Colonic mucosa (tissue), 4 donors: ENCODE measurements at regions not wholly inside any gene's neighbourhood (a gene's known extent, or its start where the extent isn't known, plus 50 kb on each side); places are given as distances from the start of the nearest gene placed in this dataset.

Experiments used
- DNase-seq: peaks from one replicate; pipeline ENCODE4 v3.0.0-alpha.2; 2020
- H3K27ac ChIP-seq: fragments of 200-600 bp; one replicate; pipeline ENCODE4 v1.8.0; 2021
- H3K27me3 ChIP-seq: fragments of 200-600 bp; one replicate; pipeline ENCODE4 v1.8.0; 2021
- H3K36me3 ChIP-seq: fragments of 200-600 bp; one replicate; pipeline ENCODE4 v1.8.0; 2021
- H3K4me1 ChIP-seq: fragments of 200-600 bp; one replicate; pipeline ENCODE4 v1.8.0; 2021; ENCODE audit warnings: mild to moderate bottlenecking
- H3K4me3 ChIP-seq: fragments of 200-600 bp; one replicate; pipeline ENCODE4 v1.8.0; 2021
- H3K9ac ChIP-seq, 2 donors: one replicate each; pipeline ENCODE4 v1.7.0; 2013; ENCODE audit warnings: control low read depth in 2 of 2, low read depth in 2 of 2, low read length in 2 of 2
- H3K9me3 ChIP-seq: fragments of 200-600 bp; one replicate; pipeline ENCODE4 v1.8.0; 2021
- intact Hi-C: fragments of 100-400 bp; cut with DNase I; formaldehyde crosslinking; loops from one replicate; pipeline ENCODE4 v1.14.1; 2022
- TF ChIP-seq, protein P1 (sequence below): fragments of 200-600 bp; IDR thresholded peaks from one replicate; pipeline ENCODE4 v1.8.0; 2022; ENCODE audit warnings: antibody characterized with exemption, mild to moderate bottlenecking
- donor health status: healthy.
- donor health status: DM: no; HTN: no; CAD: no.
- donor health status: DM: no; HTN: no; CAD: no.

DNA sequence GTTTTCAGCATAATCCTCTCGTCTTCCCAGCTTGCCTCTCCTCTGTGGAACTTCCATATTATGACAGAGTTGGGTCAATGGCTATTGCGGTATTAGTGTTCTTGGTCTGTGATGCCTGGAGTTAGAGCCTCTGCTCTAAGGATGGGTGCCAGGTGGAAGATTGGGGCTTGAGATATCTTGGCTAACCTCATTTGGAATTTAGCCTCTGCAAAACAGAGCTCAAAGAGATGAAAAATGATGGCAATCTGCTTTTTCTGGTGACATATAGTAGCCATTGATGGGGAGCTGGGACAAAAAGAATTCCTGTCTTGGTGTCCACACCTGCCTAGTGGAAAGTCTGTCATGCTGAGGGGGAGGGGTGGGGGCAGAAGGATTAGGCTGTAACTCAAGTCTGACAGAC is 152.1 kb downstream of the RPL10L start:
- TF ChIP-seq, protein P1, sequence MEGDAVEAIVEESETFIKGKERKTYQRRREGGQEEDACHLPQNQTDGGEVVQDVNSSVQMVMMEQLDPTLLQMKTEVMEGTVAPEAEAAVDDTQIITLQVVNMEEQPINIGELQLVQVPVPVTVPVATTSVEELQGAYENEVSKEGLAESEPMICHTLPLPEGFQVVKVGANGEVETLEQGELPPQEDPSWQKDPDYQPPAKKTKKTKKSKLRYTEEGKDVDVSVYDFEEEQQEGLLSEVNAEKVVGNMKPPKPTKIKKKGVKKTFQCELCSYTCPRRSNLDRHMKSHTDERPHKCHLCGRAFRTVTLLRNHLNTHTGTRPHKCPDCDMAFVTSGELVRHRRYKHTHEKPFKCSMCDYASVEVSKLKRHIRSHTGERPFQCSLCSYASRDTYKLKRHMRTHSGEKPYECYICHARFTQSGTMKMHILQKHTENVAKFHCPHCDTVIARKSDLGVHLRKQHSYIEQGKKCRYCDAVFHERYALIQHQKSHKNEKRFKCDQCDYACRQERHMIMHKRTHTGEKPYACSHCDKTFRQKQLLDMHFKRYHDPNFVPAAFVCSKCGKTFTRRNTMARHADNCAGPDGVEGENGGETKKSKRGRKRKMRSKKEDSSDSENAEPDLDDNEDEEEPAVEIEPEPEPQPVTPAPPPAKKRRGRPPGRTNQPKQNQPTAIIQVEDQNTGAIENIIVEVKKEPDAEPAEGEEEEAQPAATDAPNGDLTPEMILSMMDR, result no peak
- no peaks in the 10 kb centered on the region for H3K4me1 ChIP-seq
- no peak overlapping the region for H3K9ac ChIP-seq
- no peaks in the 10 kb centered on the region for H3K27me3 ChIP-seq
- no peak for DNase-seq
- intact Hi-C loops, result no loop called here
- no peaks in the 10 kb centered on the region for H3K36me3 ChIP-seq
- H3K4me3 ChIP-seq, result no peak overlapping the region
- no peaks in the 10 kb centered on the region for H3K9me3 ChIP-seq
- H3K27ac ChIP-seq, result no peak overlapping the region

DNA sequence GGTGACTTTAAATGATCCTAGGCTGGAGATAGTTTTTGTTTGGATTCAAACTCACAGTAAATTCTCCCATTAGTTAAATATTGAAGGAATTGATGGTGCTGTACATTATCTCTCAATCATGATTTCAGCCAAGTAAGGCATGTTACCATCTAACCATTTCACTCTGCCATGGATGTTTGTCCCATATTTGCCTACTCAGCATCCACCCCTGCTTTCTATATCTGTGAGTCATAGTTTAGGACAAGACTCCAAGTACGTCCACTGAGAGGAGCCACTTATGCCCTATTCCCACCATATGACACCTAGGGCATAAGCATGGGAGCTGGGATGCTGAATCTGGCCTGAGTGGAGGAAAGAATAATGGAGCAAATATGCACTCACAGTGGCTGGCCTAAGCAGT is 155.2 kb downstream of the RPL10L start:
- Histone ChIP-seq H3K27me3 (no peaks in the 10 kb centered on the region), H3K4me1 (no peaks in the 10 kb centered on the region), H3K9me3 (no peaks in the 10 kb centered on the region), H3K36me3 (no peaks in the 10 kb centered on the region), H3K4me3 (no peak overlapping the region), H3K27ac (no peak overlapping the region), H3K9ac (no peak overlapping the region)
- no peak for DNase-seq
- TF ChIP-seq, protein P1, result no peak
- intact Hi-C loops, result no loop called here

DNA sequence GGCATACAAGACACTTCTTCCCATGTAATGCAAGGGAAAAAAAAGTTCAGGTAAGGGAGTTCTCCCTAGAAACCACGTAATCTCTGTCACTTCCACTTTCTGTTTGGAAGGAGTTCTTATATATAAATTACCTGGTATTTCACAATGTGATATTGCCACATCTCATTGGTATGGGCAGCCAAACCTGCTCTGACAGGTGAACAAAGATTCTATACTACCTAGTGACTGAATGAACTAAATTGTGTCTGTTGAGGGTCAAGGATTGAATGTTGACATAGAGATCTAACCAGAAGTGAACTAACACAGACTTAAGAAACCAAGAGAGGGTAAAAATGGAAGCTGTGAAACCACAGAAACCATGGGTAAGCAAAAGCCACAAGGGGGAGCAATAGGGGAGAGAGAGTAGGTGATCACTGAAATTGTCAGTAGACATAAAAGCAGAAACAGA is 161.3 kb downstream of the RPL10L start:
- H3K36me3 ChIP-seq, result no peaks in the 10 kb centered on the region
- H3K9me3 ChIP-seq, result no peaks in the 10 kb centered on the region
- no peak overlapping the region for H3K4me3 ChIP-seq
- H3K9ac ChIP-seq, result no peak overlapping the region
- no peaks in the 10 kb centered on the region for H3K27me3 ChIP-seq
- intact Hi-C loops, result no loop called here
- peak; percentile 18 for DNase-seq
- H3K4me1 ChIP-seq, result no peaks in the 10 kb centered on the region
- H3K27ac ChIP-seq, result no peak overlapping the region
- TF ChIP-seq, protein P1, result no peak

DNA sequence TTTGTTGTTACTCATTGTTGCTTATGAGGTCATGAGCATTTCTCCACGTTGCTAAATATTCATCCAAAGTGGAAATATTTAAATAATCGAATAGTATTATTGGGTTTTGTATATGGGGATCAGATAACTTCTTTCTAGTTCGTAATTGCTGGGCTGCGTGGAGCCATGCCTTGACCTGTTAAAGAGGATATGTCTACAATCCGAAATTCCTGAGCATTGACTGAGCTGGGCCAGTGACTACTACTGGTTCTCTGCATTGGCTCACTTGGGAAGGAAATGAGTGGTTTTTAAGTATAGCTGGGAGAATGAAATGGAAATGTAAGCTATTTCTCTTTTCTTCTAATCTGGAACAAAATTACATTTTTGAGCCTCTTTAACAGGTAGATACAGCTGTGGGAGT is 163.2 kb downstream of the RPL10L start:
- TF ChIP-seq, protein P1, result no peak
- DNase-seq, result no peak

DNA sequence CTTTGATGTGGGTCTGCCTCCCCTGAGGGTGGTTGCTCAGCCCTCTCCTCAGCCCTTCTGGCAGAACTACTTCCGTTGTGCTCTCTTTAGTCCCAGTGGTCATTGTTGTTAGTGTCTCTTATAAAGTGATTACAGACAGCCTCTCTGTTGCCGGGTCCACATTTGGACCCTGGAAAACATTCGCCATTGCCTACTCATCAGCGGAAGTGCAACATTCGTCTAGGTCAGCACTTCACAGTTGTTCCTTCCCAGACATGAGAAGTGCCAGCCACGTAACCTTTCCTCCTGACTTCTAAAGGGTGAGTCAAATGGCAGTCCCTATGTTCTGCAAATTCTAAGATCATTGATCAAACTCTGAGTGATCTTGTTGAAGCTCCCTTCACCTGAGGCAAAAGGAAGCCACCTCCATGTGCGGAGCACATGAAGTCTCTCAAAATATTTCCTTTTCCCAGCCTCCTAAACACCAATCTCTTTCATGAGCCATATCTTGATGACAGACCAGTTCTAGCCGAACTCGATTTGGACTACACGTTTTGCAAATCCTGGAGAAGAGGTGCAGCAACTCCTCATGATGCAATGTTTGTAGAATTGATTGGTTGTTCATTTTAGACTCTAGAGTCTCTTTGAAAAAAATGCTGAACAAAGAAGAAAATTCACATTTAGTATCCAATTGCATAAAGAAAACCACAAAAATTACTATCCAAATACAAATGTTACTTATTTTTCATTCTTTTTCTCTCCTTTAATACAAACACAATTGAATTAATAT is 163.8 kb downstream of the RPL10L start:
- H3K27me3 ChIP-seq, result no peaks in the 10 kb centered on the region
- intact Hi-C loops, result no loop called here
- no peak overlapping the region for H3K4me3 ChIP-seq
- H3K4me1 ChIP-seq, result no peaks in the 10 kb centered on the region
- no peaks in the 10 kb centered on the region for H3K9me3 ChIP-seq
- H3K9ac ChIP-seq, result no peak overlapping the region
- DNase-seq, result no peak
- H3K36me3 ChIP-seq, result no peaks in the 10 kb centered on the region
- TF ChIP-seq, protein P1, result no peak
- H3K27ac ChIP-seq, result no peak overlapping the region

More for the DNA sequence above, 163.2 kb downstream of the RPL10L start:
- Histone ChIP-seq H3K4me1 (no peaks in the 10 kb centered on the region), H3K36me3 (no peaks in the 10 kb centered on the region), H3K27ac (no peak overlapping the region), H3K27me3 (no peaks in the 10 kb centered on the region), H3K9ac (no peak overlapping the region), H3K9me3 (no peaks in the 10 kb centered on the region), H3K4me3 (no peak overlapping the region)
- intact Hi-C loops, result no loop called here
